WTC11 (cell line): ENCODE measurements at regions not wholly inside any gene's neighbourhood (a gene's known extent, or its start where the extent isn't known, plus 50 kb on each side); places are given as distances from the start of the nearest gene placed in this dataset.

ENCODE experiments used
- ATF2 ChIP-seq: sonication (generic); formaldehyde crosslinking; IDR thresholded peaks from 2 replicates; pipeline ENCODE4 v1.8.1; 2022; ENCODE audit warnings: low read depth, missing genetic modification reagents, borderline replicate concordance
- CREB1 ChIP-seq: sonication (generic); formaldehyde crosslinking; IDR thresholded peaks from 2 replicates; pipeline ENCODE4 v1.8.0; 2023; ENCODE audit warnings: mild to moderate bottlenecking, missing genetic modification reagents
- CTCF ChIP-seq: fragments of 200-600 bp; IDR thresholded peaks from 2 replicates; pipeline ENCODE4 v1.8.0; 2022; ENCODE audit warnings: antibody characterized with exemption
- ELF4 ChIP-seq: sonication (generic); formaldehyde crosslinking; IDR thresholded peaks from 2 replicates; pipeline ENCODE4 v1.8.1; 2022; ENCODE audit warnings: low read depth, mild to moderate bottlenecking, moderate library complexity, missing genetic modification reagents
- ESRRA ChIP-seq: sonication (generic); formaldehyde crosslinking; IDR thresholded peaks from 2 replicates; pipeline ENCODE4 v1.8.1; 2022; ENCODE audit warnings: mild to moderate bottlenecking, missing genetic modification reagents, borderline replicate concordance
- MAX ChIP-seq: sonication (generic); formaldehyde crosslinking; IDR thresholded peaks from 2 replicates; pipeline ENCODE4 v1.8.0; 2022; ENCODE audit warnings: mild to moderate bottlenecking, missing genetic modification reagents
- NR3C1 ChIP-seq: sonication (generic); formaldehyde crosslinking; conservative IDR thresholded peaks from 2 replicates; pipeline ENCODE4 v1.8.1; 2023; ENCODE audit warnings: low read depth, mild to moderate bottlenecking, missing genetic modification reagents
- ZNF425 ChIP-seq: fragments of 250-450 bp; sonication (Bioruptor Pico); conservative IDR thresholded peaks from 2 replicates; pipeline ENCODE4 v1.9.0; 2021; ENCODE audit warnings: mild to moderate bottlenecking

GRCh38 chr18:30925795-30926194, 116.7 kb downstream of the DSC3 start:
- TF ChIP-seq CTCF (no peak), CREB1 (CRISPR knock-in tag) (no peak), NR3C1 (CRISPR knock-in tag) (no peak), ATF2 (CRISPR knock-in tag) (no peak), ESRRA (CRISPR knock-in tag) (no peak), ZNF425 (no peak), MAX (CRISPR knock-in tag) (no peak), ELF4 (CRISPR knock-in tag) (no peak)
